ENCODE measurements at regions not wholly inside any gene's neighbourhood (a gene's known extent, or its start where the extent isn't known, plus 50 kb on each side); places are given as distances from the start of the nearest gene placed in this dataset.

- no peak for TF ChIP-seq CTCF (IDR thresholded peaks at IDR 0.05)
- no peak for TF ChIP-seq POLR2AphosphoS5 (IDR thresholded peaks at IDR 0.05)
- TF ChIP-seq POLR2A (IDR thresholded peaks at IDR 0.05), result no peak
Measured at GRCh38 chr4:34178476-34178875, 2065.8 kb downstream of the ARAP2 start.

All from stomach (tissue), 4 donors.